Calu3 (cell line): ENCODE measurements at regions not wholly inside any gene's neighbourhood (a gene's known extent, or its start where the extent isn't known, plus 50 kb on each side); places are given as distances from the start of the nearest gene placed in this dataset.

ENCODE experiments used
- BruUV-seq: library from RNA; stranded (reverse); fragments of 400-500 nt; replicated peaks from 2 replicates; lab custom pipeline; 2021; lab: Mats Ljungman, UMichigan
- CTCF ChIA-PET: fragments of 300-600 bp; sonication (Branson Sonifier 250); formaldehyde crosslinking; loops from one replicate; lab custom pipeline; 2022; ENCODE audit warnings: antibody characterized with exemption; lab: Charles Lee
- DNase-seq: peaks from one replicate; pipeline ENCODE4 v3.0.0; 2022
- H3K27ac Mint-ChIP-seq: one replicate; pipeline ENCODE4 v1.8.0; 2022; ENCODE audit warnings: mixed read lengths; ENCODE audit not compliant: unreplicated experiment
- H3K27me3 Mint-ChIP-seq: one replicate; pipeline ENCODE4 v1.8.0; 2022; ENCODE audit warnings: mixed read lengths; ENCODE audit not compliant: unreplicated experiment
- H3K36me3 Mint-ChIP-seq: one replicate; pipeline ENCODE4 v1.8.0; 2022; ENCODE audit warnings: mild to moderate bottlenecking, moderate library complexity, mixed read lengths; ENCODE audit not compliant: insufficient read depth, unreplicated experiment
- H3K4me1 Mint-ChIP-seq: one replicate; pipeline ENCODE4 v1.8.0; 2022; ENCODE audit warnings: mild to moderate bottlenecking, low read depth, mixed read lengths; ENCODE audit not compliant: unreplicated experiment
- H3K4me3 Mint-ChIP-seq: one replicate; pipeline ENCODE4 v1.8.0; 2022; ENCODE audit warnings: mild to moderate bottlenecking, low read depth, moderate library complexity, mixed read lengths; ENCODE audit not compliant: unreplicated experiment
- H3K9me3 Mint-ChIP-seq: one replicate; pipeline ENCODE4 v1.8.0; 2022; ENCODE audit warnings: low read depth, mixed read lengths; ENCODE audit not compliant: unreplicated experiment
- intact Hi-C: fragments of 100-400 bp; cut with micrococcal nuclease; formaldehyde crosslinking; loops from one replicate; pipeline ENCODE4 v1.10.0; 2022; ENCODE audit not compliant: unreplicated experiment
- TF ChIP-seq, protein P1 (sequence below): fragments of 200-600 bp; IDR thresholded peaks from one replicate; pipeline ENCODE4 v1.8.0; 2022; ENCODE audit warnings: antibody characterized with exemption; ENCODE audit not compliant: unreplicated experiment

DNA sequence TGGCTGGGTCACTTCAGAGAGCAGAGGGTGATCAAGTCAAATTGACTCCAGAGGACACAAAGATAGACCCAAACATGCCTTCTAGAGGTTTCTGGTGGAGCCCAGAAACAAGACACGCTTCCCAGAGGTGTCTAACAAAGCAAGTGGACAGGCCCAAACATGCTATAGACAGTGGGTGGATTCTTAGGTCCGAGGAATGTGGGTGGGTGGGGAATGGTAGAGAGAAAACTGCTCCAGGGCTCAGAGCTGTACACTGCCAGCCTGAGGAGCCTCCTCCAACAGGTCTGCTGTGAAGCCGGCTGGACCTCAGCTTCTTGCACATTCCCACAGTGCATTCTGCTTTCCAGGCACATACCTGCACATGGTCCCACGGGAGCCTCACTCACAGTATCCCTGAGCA lies 116.8 kb upstream of the NECTIN1 start:
- Mint-ChIP-seq H3K4me3 (no peak overlapping the region), H3K27ac (no peak overlapping the region), H3K27me3 (peaks cover 20% of the 10 kb centered on the region), H3K4me1 (no peaks in the 10 kb centered on the region), H3K36me3 (no peaks in the 10 kb centered on the region), H3K9me3 (no peaks in the 10 kb centered on the region)
- TF ChIP-seq, protein P1, sequence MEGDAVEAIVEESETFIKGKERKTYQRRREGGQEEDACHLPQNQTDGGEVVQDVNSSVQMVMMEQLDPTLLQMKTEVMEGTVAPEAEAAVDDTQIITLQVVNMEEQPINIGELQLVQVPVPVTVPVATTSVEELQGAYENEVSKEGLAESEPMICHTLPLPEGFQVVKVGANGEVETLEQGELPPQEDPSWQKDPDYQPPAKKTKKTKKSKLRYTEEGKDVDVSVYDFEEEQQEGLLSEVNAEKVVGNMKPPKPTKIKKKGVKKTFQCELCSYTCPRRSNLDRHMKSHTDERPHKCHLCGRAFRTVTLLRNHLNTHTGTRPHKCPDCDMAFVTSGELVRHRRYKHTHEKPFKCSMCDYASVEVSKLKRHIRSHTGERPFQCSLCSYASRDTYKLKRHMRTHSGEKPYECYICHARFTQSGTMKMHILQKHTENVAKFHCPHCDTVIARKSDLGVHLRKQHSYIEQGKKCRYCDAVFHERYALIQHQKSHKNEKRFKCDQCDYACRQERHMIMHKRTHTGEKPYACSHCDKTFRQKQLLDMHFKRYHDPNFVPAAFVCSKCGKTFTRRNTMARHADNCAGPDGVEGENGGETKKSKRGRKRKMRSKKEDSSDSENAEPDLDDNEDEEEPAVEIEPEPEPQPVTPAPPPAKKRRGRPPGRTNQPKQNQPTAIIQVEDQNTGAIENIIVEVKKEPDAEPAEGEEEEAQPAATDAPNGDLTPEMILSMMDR = no peak
- no peak for DNase-seq
- CTCF ChIA-PET = no interaction called here
- no TSS peak for BruUV-seq
- intact Hi-C loops = no loop called here

DNA sequence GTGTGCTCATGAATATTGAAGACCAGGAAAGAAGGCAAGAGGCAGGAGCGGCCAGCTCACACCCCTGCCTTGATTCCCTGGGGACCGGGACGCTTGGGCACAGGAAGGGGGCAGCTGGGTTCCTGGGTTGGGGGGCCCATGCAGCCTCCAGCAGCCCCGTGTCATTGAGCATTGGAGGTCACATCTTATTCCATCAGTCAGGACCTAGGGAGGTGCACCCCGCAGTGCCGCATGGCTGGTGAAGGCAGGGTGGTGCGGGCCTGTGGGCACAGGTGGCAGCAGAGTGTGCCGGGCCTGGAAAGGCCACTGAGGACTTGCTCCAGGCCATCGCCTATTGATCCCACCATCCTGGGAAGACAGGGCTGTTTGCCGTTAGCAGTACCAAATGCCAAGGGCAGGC lies 116.3 kb upstream of the NECTIN1 start:
- no peak overlapping the region for H3K27ac Mint-ChIP-seq
- no TSS peak for BruUV-seq
- intact Hi-C loops = no loop called here
- DNase-seq = no peak
- TF ChIP-seq, protein P1 = no peak
- CTCF ChIA-PET = no interaction called here
- no peaks in the 10 kb centered on the region for H3K36me3 Mint-ChIP-seq
- H3K4me1 Mint-ChIP-seq = no peaks in the 10 kb centered on the region
- H3K9me3 Mint-ChIP-seq = no peaks in the 10 kb centered on the region
- H3K27me3 Mint-ChIP-seq = peaks cover 24% of the 10 kb centered on the region
- no peak overlapping the region for H3K4me3 Mint-ChIP-seq

DNA sequence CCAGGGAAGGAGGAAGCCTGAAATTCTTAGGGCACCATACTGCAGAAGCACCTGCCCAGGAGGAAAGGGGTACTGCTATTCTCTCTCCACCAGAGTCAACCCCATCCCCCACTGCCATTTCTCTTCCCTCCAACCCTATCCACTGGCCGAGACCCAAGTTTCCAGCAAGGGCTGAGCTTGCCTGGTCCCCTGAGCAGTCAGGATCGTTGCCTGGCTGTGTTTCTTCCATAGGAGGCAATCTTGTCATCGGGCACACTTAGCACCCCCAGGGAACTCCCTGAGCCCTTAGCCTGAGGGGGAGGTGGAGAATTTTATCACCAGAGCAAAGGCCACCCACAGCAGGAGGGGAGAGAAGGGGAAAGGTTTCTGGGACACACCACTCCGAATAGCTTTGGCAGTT lies 115.8 kb upstream of the NECTIN1 start:
- DNase-seq = no peak
- Mint-ChIP-seq H3K27me3 (peaks cover 29% of the 10 kb centered on the region), H3K4me3 (no peak overlapping the region), H3K27ac (no peak overlapping the region), H3K36me3 (no peaks in the 10 kb centered on the region), H3K4me1 (no peaks in the 10 kb centered on the region), H3K9me3 (no peaks in the 10 kb centered on the region)
- intact Hi-C loops = no loop called here
- TF ChIP-seq, protein P1 = no peak
- CTCF ChIA-PET = no interaction called here
- no TSS peak for BruUV-seq

DNA sequence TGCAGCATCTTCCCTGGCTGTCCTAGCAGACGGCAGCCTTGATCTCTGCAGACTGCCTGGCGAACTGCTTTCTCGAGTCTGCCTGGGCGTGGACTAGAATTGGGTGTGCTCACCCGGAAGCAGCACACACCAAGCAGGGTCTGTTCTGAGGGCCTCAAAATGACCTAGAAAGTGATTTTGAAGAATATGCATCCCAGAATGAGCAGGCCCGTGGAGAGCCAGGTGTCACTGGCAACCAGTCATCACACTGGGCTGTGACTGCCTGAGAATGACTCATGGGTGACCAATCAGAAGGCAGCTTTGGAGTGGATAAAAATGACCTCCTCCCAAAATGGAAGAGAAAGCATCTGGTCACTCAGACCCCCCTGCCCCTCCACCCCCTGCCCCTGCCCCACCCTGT lies 114.9 kb upstream of the NECTIN1 start:
- DNase-seq = no peak
- TF ChIP-seq, protein P1 = no peak
- no peak overlapping the region for H3K27ac Mint-ChIP-seq

DNA sequence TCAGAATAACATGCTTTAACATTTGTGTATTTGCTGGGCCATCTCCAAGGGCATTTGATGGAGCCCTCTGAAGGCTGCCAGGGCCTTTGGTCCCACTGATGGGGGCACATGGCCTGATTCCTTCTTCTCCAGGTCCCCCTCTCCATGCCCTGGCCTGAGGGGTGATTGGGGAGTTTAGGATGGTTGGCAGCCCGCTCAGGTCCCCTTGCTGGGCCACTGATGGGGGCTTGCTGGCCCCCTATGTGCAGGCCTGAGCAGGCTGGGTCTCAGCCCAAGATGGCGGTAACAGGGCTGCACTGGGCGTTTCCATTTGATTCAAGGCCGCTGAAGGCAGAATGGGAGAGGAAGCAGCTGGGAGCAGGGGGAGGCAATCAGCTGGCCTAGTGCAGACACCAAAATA lies 113.7 kb upstream of the NECTIN1 start:
- no peak for DNase-seq
- Mint-ChIP-seq H3K9me3 (no peaks in the 10 kb centered on the region), H3K36me3 (no peaks in the 10 kb centered on the region), H3K4me3 (no peak overlapping the region), H3K4me1 (no peaks in the 10 kb centered on the region), H3K27ac (no peak overlapping the region), H3K27me3 (peaks cover 50% of the 10 kb centered on the region)
- BruUV-seq = no TSS peak
- intact Hi-C loops = no loop called here
- CTCF ChIA-PET = no interaction called here
- TF ChIP-seq, protein P1 = no peak

More for the DNA sequence above, 114.9 kb upstream of the NECTIN1 start:
- H3K36me3 Mint-ChIP-seq = no peaks in the 10 kb centered on the region
- CTCF ChIA-PET = no interaction called here
- no peak overlapping the region for H3K4me3 Mint-ChIP-seq
- no peaks in the 10 kb centered on the region for H3K4me1 Mint-ChIP-seq
- peaks cover 38% of the 10 kb centered on the region for H3K27me3 Mint-ChIP-seq
- intact Hi-C loops = no loop called here
- H3K9me3 Mint-ChIP-seq = no peaks in the 10 kb centered on the region
- no TSS peak for BruUV-seq
